ENCODE measurements at regions not wholly inside any gene's neighbourhood (a gene's known extent, or its start where the extent isn't known, plus 50 kb on each side); places are given as distances from the start of the nearest gene placed in this dataset.

- Mint-ChIP-seq H3K36me3 (peaks cover 3% of the 10 kb centered on the region), H3K4me3 (no peak overlapping the region), H3K9me3 (peaks cover 21% of the 10 kb centered on the region), H3K27ac (no peak overlapping the region), H3K27me3 (no peaks in the 10 kb centered on the region), H3K4me1 (ENCODE audit: low read depth) (peaks cover 12% of the 10 kb centered on the region)
- POLR2A ChIA-PET, result no interaction called here
- CTCF ChIA-PET, result no interaction called here
- DNase-seq, result no peak
- intact Hi-C loops (cut with micrococcal nuclease), result no loop called here
Observed at GRCh38 chr2:12197133-12197532, 450.7 kb downstream of the LPIN1 start.

- H3K4me1 Mint-ChIP-seq (ENCODE audit: low read depth), result no peaks in the 10 kb centered on the region
- intact Hi-C loops (cut with micrococcal nuclease), result no loop called here
- H3K36me3 Mint-ChIP-seq, result no peaks in the 10 kb centered on the region
- DNase-seq, result no peak
- CTCF ChIA-PET, result interaction anchor here (1.0 kb wide), 1 partner anchor 732 kb away, joined by 3 read pairs; no protein-coding TSS in a partner anchor
- no peak overlapping the region for H3K27ac Mint-ChIP-seq
- H3K4me3 Mint-ChIP-seq, result no peak overlapping the region
- POLR2A ChIA-PET, result no interaction called here
- H3K9me3 Mint-ChIP-seq, result peaks cover 13% of the 10 kb centered on the region
- no peaks in the 10 kb centered on the region for H3K27me3 Mint-ChIP-seq
Observed at GRCh38 chr2:12199491-12200211, 453.2 kb downstream of the LPIN1 start.

DNA sequence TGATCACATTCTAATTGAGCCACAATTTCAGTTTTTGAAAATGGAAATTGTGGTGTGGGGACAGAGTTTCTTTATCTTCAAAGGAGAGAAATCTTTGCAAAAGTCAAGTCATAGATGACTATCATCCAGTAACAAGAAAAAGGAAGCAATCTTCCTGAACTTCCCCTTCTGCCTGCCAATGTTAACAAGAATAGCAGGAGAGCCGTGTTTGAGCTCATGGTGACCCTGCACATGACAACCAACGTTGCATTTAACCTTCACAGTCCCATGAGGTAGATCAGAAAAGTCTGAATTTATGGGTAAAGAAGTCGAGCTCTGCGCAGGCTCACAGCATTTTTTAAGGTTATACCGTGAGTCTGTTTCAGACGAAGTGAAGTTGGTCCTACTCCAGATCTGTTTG is 454.9 kb downstream of the LPIN1 start:
- H3K4me3 Mint-ChIP-seq, result no peak overlapping the region
- H3K9me3 Mint-ChIP-seq, result peaks cover 13% of the 10 kb centered on the region
- intact Hi-C loops (cut with micrococcal nuclease), result no loop called here
- POLR2A ChIA-PET, result no interaction called here
- H3K27ac Mint-ChIP-seq, result no peak overlapping the region
- no peaks in the 10 kb centered on the region for H3K27me3 Mint-ChIP-seq
- DNase-seq, result no peak
- CTCF ChIA-PET, result no interaction called here
- H3K4me1 Mint-ChIP-seq (ENCODE audit: low read depth), result no peaks in the 10 kb centered on the region
- H3K36me3 Mint-ChIP-seq, result no peaks in the 10 kb centered on the region

DNA sequence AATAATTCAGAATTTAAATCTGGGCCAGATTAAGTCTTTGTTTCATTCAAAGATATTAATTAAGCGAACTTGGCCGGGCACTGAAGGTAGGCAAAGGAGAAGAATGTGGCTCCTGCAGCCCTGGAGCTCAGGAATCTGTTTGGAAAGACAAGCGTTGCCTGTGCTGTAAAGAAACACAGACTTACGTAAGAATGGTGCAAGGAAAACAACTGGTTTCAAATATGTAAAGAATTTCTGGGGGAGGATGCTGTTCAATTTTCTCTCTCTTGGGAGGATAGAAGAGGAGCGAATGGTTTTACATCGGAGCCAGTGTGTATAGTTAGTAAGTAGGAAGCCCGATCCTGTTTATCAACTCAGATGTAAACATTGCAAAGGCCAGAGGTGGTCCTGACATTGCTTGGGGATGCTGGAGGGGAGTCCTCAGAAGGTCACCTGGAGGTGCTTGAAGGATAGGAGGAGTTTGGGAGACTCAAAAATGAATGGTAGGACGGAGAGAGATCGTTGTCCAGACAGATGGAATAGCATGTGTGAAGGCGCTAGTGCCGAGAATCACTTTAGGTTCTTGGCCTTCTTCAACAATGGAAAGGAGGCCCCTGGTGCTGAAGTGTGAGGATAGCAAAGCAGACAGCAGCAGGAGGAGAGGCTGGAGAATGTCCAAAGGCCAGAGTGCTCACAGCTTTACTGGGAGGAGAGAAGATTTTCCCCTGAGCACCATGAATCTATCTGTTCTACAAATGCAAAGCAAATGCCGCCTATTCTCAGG is 456.1 kb downstream of the LPIN1 start:
- POLR2A ChIA-PET, result no interaction called here
- intact Hi-C loops (cut with micrococcal nuclease), result no loop called here
- Mint-ChIP-seq H3K9me3 (peaks cover 6% of the 10 kb centered on the region), H3K27ac (no peak overlapping the region), H3K4me3 (no peak overlapping the region), H3K4me1 (ENCODE audit: low read depth) (no peaks in the 10 kb centered on the region), H3K36me3 (no peaks in the 10 kb centered on the region), H3K27me3 (no peaks in the 10 kb centered on the region)
- CTCF ChIA-PET, result no interaction called here
- DNase-seq, result no peak

DNA sequence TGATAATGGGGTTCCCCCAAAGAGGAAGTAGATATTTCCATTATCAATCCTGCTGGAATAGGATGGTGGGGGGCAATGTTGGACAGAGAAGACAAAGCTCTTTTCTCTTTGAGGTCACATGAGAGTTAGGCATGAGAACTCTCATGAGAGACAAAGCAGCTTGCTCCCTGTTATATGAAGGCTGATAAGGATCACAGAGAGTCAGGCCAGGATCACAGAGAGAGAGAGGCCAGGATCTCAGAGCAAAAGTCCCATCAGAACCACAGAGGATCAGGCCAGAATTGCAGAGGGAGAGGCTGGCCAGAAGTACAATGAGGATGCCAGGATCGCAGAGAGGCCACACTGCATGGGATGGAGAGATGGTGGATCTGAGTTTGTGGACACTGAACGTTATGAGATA is 457.1 kb downstream of the LPIN1 start:
- H3K36me3 Mint-ChIP-seq, result no peaks in the 10 kb centered on the region
- DNase-seq, result no peak
- no peaks in the 10 kb centered on the region for H3K4me1 Mint-ChIP-seq (ENCODE audit: low read depth)
- no peaks in the 10 kb centered on the region for H3K27me3 Mint-ChIP-seq
- H3K27ac Mint-ChIP-seq, result no peak overlapping the region
- POLR2A ChIA-PET, result no interaction called here
- CTCF ChIA-PET, result interaction anchor here (0.5 kb wide), 1 partner anchor 194 kb away, joined by 3 read pairs; no protein-coding TSS in a partner anchor
- intact Hi-C loops (cut with micrococcal nuclease), result no loop called here
- H3K4me3 Mint-ChIP-seq, result no peak overlapping the region
- H3K9me3 Mint-ChIP-seq, result no peaks in the 10 kb centered on the region

DNA sequence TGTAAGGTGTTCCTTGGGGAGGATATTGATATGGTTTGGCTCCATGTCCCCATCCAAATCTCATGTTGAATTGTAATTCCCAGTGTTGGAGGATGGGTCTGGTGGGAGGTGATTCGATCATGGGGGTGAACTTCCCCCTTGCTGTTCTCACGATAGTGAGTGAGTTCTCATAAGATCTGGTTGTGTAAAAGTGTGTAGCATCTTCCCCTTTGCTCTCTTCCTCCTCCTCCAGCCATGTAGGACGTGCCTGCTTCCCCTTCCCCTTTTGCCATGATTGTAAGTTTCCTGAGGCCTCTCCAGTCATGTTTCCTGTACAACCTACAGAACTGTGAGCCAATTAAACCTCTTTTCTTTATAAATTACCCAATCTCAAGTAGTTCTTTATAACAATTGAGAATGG is 458.7 kb downstream of the LPIN1 start:
- no peak for DNase-seq
- ChIA-PET CTCF (no interaction called here), POLR2A (no interaction called here)
- no peaks in the 10 kb centered on the region for H3K27me3 Mint-ChIP-seq
- no peak overlapping the region for H3K27ac Mint-ChIP-seq
- H3K9me3 Mint-ChIP-seq, result no peaks in the 10 kb centered on the region
- intact Hi-C loops (cut with micrococcal nuclease), result no loop called here
- no peak overlapping the region for H3K4me3 Mint-ChIP-seq
- no peaks in the 10 kb centered on the region for H3K4me1 Mint-ChIP-seq (ENCODE audit: low read depth)
- no peaks in the 10 kb centered on the region for H3K36me3 Mint-ChIP-seq

- POLR2A ChIA-PET, result no interaction called here
- Mint-ChIP-seq H3K9me3 (no peaks in the 10 kb centered on the region), H3K4me3 (no peak overlapping the region), H3K27ac (no peak overlapping the region), H3K36me3 (no peaks in the 10 kb centered on the region), H3K27me3 (no peaks in the 10 kb centered on the region), H3K4me1 (ENCODE audit: low read depth) (no peaks in the 10 kb centered on the region)
- no peak for DNase-seq
- CTCF ChIA-PET, result no interaction called here
- intact Hi-C loops (cut with micrococcal nuclease), result no loop called here
Observed at GRCh38 chr2:12207491-12207890, 461.1 kb downstream of the LPIN1 start.

GRCh38 chr2:12210016-12210933 is 463.8 kb downstream of the LPIN1 start:
- H3K36me3 Mint-ChIP-seq, result no peaks in the 10 kb centered on the region
- H3K4me3 Mint-ChIP-seq, result no peak overlapping the region
- CTCF ChIA-PET, result no interaction called here
- no peak overlapping the region for H3K27ac Mint-ChIP-seq
- H3K4me1 Mint-ChIP-seq (ENCODE audit: low read depth), result no peaks in the 10 kb centered on the region
- intact Hi-C loops (cut with micrococcal nuclease), result no loop called here
- POLR2A ChIA-PET, result no interaction called here
- no peaks in the 10 kb centered on the region for H3K9me3 Mint-ChIP-seq
- no peaks in the 10 kb centered on the region for H3K27me3 Mint-ChIP-seq
- DNase-seq, result no peak

GRCh38 chr2:12211326-12212175 is 465.1 kb downstream of the LPIN1 start:
- DNase-seq, result no peak
- intact Hi-C loops (cut with micrococcal nuclease), result no loop called here
- CTCF ChIA-PET, result no interaction called here
- H3K4me3 Mint-ChIP-seq, result no peak overlapping the region
- no peak overlapping the region for H3K27ac Mint-ChIP-seq
- H3K4me1 Mint-ChIP-seq (ENCODE audit: low read depth), result no peaks in the 10 kb centered on the region
- POLR2A ChIA-PET, result no interaction called here
- no peaks in the 10 kb centered on the region for H3K27me3 Mint-ChIP-seq
- H3K9me3 Mint-ChIP-seq, result no peaks in the 10 kb centered on the region
- no peaks in the 10 kb centered on the region for H3K36me3 Mint-ChIP-seq

DNA sequence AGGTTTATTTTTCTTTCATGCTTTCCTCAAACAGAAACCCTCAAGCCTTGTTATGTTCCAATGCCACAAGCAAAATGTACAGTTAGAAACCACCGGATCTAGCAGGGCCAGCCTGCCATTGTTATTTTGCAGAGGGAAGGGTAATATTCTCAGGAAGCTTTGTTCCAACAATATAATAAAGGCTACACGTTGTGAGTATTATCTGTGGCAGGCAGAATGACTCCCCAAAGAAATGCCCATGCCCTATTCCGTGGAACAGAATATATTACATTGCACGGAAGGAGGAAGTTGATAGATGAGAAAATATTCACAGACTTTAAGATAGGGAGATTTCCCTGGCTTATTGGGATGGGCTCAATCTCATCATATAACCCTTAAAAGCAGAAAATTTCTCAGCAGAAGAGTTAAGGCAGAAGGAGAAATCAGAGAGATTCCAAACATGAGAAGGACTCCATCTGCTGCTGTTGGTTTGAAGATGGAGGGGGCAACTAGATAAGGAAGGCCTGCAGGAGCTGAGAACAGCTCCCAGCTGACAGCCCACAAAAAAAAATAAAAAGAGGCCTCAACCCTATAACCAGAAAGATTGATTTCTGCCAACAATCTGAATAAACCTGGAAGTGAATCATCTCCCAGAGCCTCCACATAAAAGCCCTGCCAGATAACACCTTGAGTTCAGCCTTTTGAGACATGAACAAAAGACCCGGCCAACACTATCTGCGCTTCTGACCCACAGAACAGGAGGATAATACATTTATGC is 466.6 kb downstream of the LPIN1 start:
- no peaks in the 10 kb centered on the region for H3K36me3 Mint-ChIP-seq
- H3K27me3 Mint-ChIP-seq, result no peaks in the 10 kb centered on the region
- no peaks in the 10 kb centered on the region for H3K4me1 Mint-ChIP-seq (ENCODE audit: low read depth)

DNA sequence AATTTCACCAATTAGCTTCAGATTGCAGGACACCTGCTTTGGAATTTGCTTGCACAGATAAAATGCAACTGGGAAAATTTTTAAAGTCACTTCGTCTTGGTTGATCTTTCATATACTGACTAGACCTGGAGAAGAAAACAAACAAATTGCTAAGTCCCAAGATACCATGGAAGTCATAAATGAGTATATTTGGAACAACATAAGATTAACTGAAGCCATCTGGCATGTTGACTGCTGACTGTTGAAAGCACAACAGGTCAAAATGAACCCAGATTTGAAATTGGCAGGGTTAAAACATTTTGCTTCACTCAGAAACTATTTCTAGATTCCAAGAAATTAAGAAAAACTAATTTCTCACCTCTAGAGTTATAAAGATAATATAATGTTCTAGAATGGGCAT is 470.7 kb downstream of the LPIN1 start:
- Mint-ChIP-seq H3K27me3 (no peaks in the 10 kb centered on the region), H3K4me3 (no peak overlapping the region), H3K4me1 (ENCODE audit: low read depth) (no peaks in the 10 kb centered on the region), H3K9me3 (peaks cover 3% of the 10 kb centered on the region), H3K27ac (no peak overlapping the region), H3K36me3 (no peaks in the 10 kb centered on the region)
- intact Hi-C loops (cut with micrococcal nuclease), result no loop called here
- DNase-seq, result no peak
- CTCF ChIA-PET, result no interaction called here
- POLR2A ChIA-PET, result no interaction called here

More for the DNA sequence above, 466.6 kb downstream of the LPIN1 start:
- Mint-ChIP-seq H3K4me3 (no peak overlapping the region), H3K9me3 (no peaks in the 10 kb centered on the region), H3K27ac (no peak overlapping the region)
- no peak for DNase-seq
- intact Hi-C loops (cut with micrococcal nuclease), result no loop called here
- ChIA-PET CTCF (no interaction called here), POLR2A (no interaction called here)

Measured in activated CD4-positive, alpha-beta memory T cell treated with anti-CD3 and anti-CD28 coated beads for 36 hours (primary cell).